ENCODE measurements at regions not wholly inside any gene's neighbourhood (a gene's known extent, or its start where the extent isn't known, plus 50 kb on each side); places are given as distances from the start of the nearest gene placed in this dataset.
A peak's percentile ranks its signal among the peaks of the same experiment; 100 is the strongest.

DNA sequence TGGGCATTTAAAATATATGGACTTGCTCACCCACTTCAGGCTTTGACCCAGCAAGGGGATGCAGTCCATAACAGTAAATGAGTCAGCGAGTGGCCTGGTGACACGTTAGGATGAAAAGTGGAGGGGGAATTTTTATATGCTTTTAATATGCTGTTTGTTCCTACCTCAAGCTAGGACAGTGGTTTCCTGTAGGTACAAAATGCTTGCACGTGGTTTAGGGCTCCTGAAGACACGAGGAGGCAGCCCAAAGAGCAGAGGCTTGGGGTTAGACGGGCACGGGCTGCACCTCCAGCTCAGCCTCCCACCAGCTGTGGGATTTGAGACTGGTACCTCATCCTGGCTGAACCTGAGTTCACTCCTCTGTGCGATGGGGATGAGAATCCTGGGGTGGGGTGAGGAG lies 306.2 kb upstream of the CXCR4 start:
- TF ChIP-seq, protein P1, sequence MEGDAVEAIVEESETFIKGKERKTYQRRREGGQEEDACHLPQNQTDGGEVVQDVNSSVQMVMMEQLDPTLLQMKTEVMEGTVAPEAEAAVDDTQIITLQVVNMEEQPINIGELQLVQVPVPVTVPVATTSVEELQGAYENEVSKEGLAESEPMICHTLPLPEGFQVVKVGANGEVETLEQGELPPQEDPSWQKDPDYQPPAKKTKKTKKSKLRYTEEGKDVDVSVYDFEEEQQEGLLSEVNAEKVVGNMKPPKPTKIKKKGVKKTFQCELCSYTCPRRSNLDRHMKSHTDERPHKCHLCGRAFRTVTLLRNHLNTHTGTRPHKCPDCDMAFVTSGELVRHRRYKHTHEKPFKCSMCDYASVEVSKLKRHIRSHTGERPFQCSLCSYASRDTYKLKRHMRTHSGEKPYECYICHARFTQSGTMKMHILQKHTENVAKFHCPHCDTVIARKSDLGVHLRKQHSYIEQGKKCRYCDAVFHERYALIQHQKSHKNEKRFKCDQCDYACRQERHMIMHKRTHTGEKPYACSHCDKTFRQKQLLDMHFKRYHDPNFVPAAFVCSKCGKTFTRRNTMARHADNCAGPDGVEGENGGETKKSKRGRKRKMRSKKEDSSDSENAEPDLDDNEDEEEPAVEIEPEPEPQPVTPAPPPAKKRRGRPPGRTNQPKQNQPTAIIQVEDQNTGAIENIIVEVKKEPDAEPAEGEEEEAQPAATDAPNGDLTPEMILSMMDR (IDR thresholded peaks at IDR 0.05; ENCODE audit: unreplicated experiment in 3 of 3), result no peak
- Mint-ChIP-seq H3K9me3 (no peaks in the 10 kb centered on the region), H3K27me3 (ENCODE audit: low read depth) (peaks cover 65% of the 10 kb centered on the region), H3K4me3 (peak overlapping the region in 2 of 3 experiments; percentile 79 to 83), H3K36me3 (ENCODE audit: low read depth) (no peaks in the 10 kb centered on the region), H3K4me1 (peaks cover 6% of the 10 kb centered on the region), H3K27ac (no peak overlapping the region)

DNA sequence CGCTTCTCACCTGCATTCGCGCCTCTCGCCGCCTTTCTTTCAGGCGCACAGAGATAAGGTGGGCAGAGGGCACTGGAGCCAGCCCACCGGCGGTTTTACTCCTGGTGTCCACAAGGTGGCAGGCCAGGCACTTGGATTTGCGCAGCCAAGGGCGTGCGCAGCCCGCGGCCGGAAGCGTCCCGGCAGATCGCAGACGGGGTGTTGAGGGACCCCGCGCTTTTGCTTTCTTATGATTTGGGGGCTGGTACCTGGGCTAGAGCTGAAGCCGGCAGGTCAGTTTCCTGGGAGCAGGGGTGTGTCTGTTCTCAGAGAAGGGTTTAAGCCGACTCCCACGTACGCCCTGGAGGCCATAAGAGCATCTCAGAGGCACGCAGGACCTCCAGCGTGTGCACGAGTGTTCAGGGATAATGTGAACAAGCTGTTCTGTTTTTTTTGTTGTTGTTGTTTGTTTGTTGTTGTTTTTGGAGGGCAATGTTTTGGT lies 305.6 kb upstream of the CXCR4 start:
- TF ChIP-seq, protein P1 (IDR thresholded peaks at IDR 0.05; ENCODE audit: unreplicated experiment in 3 of 3), result peak; percentile 90 to 95 (median 95)
- Mint-ChIP-seq H3K9me3 (no peaks in the 10 kb centered on the region), H3K36me3 (ENCODE audit: low read depth) (no peaks in the 10 kb centered on the region), H3K4me3 (peak overlapping the region; percentile 77 to 83 (median 79)), H3K27me3 (ENCODE audit: low read depth) (peaks cover 67% of the 10 kb centered on the region), H3K4me1 (peaks cover 6% of the 10 kb centered on the region), H3K27ac (no peak overlapping the region)

DNA sequence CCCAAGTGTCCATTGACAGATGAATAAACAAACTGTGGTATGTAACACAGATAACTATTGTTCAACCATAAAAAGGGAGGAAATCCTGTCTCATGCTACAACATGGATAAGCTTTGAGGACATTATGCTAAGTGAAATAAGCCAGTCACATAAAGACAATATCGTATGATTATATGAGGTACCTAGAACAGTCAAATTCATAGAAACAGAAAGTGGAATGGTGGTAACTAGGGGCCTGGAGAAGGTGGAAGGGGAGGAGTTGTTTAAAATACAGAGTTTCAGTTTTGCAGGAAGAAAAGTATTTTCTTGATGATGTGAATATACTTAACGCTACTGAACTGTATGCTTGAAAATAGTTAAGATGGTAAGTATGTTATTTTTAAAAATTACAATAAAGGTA lies 304.6 kb upstream of the CXCR4 start:
- no peaks in the 10 kb centered on the region for H3K36me3 Mint-ChIP-seq (ENCODE audit: low read depth)
- peaks cover 6% of the 10 kb centered on the region for H3K4me1 Mint-ChIP-seq
- no peak overlapping the region for H3K27ac Mint-ChIP-seq
- peak overlapping the region in 1 of 3 experiments; percentile 6 for H3K4me3 Mint-ChIP-seq
- peaks cover 77% of the 10 kb centered on the region for H3K27me3 Mint-ChIP-seq (ENCODE audit: low read depth)
- TF ChIP-seq, protein P1 (IDR thresholded peaks at IDR 0.05; ENCODE audit: unreplicated experiment in 3 of 3), result no peak
- H3K9me3 Mint-ChIP-seq, result no peaks in the 10 kb centered on the region

DNA sequence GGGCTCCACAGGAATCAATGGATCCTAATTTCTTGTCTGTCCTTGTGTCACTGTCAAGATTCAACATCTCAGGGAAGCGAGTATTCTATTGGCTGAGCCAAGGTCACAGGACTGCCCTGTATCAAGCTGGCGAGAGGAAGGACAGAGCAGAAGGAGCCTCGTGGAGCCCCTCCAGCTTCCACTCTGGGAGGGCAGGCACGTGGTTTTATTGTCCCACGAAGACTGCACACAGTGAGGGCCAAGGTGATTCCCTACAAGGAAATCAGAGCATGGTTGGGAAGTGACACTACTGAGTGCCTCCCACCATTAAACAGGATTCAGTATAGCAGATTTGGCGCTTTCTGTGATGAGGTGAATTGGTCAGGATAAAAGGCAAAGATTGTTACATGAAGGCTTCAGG lies 302.4 kb upstream of the CXCR4 start:
- Mint-ChIP-seq H3K27me3 (ENCODE audit: low read depth) (peaks cover 69% of the 10 kb centered on the region), H3K9me3 (no peaks in the 10 kb centered on the region), H3K36me3 (ENCODE audit: low read depth) (no peaks in the 10 kb centered on the region), H3K27ac (no peak overlapping the region), H3K4me3 (no peak overlapping the region), H3K4me1 (peaks cover 6% of the 10 kb centered on the region)
- TF ChIP-seq, protein P1 (IDR thresholded peaks at IDR 0.05; ENCODE audit: unreplicated experiment in 3 of 3), result no peak

DNA sequence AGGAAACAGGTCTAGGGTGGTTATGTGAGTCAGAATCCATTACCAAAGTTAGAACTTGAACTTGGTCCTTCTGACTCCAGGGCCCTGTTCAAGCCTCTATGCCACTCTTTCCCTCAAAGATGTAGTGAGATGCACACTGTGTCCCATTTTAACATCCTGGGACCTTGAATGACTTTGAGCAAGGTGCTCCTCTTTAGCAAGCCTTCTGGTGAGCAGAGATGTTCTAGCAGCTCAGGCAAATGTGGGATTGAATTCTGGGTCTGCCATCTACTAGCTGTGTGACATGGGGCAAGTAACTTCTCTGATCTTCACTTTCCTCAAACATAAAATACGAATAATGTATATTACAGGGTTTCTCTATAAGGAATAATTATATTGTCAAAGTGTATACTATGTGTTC lies 294.0 kb upstream of the CXCR4 start:
- H3K27ac Mint-ChIP-seq, result no peak overlapping the region
- TF ChIP-seq, protein P1 (IDR thresholded peaks at IDR 0.05; ENCODE audit: unreplicated experiment in 3 of 3), result no peak
- no peak overlapping the region for H3K4me3 Mint-ChIP-seq
- peaks cover 17% of the 10 kb centered on the region for H3K27me3 Mint-ChIP-seq (ENCODE audit: low read depth)
- H3K36me3 Mint-ChIP-seq (ENCODE audit: low read depth), result no peaks in the 10 kb centered on the region
- H3K4me1 Mint-ChIP-seq, result no peaks in the 10 kb centered on the region
- no peaks in the 10 kb centered on the region for H3K9me3 Mint-ChIP-seq

DNA sequence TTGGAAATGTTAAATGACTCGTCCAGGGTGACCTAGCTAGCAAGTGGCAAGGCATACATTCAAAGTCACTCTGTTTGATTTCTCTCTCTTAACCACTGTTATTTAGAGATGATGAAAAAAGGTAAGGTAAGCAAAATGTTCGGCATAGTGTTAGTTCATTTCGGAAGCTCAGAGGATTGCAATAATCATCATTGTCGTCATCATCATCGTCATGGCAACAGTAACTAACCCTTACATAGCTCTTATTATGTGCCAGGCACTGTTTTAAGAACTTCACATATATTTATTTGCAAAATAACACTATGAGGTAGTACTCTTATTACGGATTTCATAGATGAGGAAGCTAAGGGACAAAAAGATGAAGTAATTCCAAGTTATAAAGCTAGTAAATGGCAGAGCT lies 292.7 kb upstream of the CXCR4 start:
- no peak overlapping the region for H3K27ac Mint-ChIP-seq
- H3K4me3 Mint-ChIP-seq, result no peak overlapping the region
- H3K27me3 Mint-ChIP-seq (ENCODE audit: low read depth), result peaks cover 19% of the 10 kb centered on the region
- no peaks in the 10 kb centered on the region for H3K9me3 Mint-ChIP-seq
- H3K36me3 Mint-ChIP-seq (ENCODE audit: low read depth), result no peaks in the 10 kb centered on the region
- TF ChIP-seq, protein P1 (IDR thresholded peaks at IDR 0.05; ENCODE audit: unreplicated experiment in 3 of 3), result no peak
- no peaks in the 10 kb centered on the region for H3K4me1 Mint-ChIP-seq

All from nephron (organoid).